ENCODE measurements at regions not wholly inside any gene's neighbourhood (a gene's known extent, or its start where the extent isn't known, plus 50 kb on each side); places are given as distances from the start of the nearest gene placed in this dataset.

DNA sequence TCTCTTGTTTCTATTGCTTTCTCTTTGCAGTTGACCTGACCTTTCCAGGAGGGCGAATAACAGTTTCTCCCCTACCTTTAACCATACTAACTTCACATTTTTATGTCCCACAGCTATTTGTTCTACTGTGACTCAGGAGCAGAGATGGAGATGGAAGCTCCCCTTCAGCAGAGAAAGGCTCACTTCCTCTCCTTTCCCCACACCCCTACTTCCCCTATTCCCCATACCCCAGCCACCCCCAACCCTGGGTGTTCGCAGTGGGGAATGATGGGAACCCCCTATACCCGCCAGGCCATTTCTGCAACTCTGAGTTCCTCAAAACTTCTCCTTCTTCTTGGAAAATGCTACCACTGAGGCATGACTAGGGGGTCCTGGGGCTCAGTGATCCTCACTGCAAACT, 285.4 kb upstream of the MGAT5 start:
- TF ChIP-seq, protein P1, sequence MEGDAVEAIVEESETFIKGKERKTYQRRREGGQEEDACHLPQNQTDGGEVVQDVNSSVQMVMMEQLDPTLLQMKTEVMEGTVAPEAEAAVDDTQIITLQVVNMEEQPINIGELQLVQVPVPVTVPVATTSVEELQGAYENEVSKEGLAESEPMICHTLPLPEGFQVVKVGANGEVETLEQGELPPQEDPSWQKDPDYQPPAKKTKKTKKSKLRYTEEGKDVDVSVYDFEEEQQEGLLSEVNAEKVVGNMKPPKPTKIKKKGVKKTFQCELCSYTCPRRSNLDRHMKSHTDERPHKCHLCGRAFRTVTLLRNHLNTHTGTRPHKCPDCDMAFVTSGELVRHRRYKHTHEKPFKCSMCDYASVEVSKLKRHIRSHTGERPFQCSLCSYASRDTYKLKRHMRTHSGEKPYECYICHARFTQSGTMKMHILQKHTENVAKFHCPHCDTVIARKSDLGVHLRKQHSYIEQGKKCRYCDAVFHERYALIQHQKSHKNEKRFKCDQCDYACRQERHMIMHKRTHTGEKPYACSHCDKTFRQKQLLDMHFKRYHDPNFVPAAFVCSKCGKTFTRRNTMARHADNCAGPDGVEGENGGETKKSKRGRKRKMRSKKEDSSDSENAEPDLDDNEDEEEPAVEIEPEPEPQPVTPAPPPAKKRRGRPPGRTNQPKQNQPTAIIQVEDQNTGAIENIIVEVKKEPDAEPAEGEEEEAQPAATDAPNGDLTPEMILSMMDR (IDR thresholded peaks at IDR 0.05), result no peak
- no peak for TF ChIP-seq EP300 (IDR thresholded peaks at IDR 0.05)

All from upper lobe of left lung (tissue), 4 donors.